ENCODE measurements at regions not wholly inside any gene's neighbourhood (a gene's known extent, or its start where the extent isn't known, plus 50 kb on each side); places are given as distances from the start of the nearest gene placed in this dataset.

- Histone ChIP-seq H3K27ac (no peak overlapping the region), H3K36me3 (no peaks in the 10 kb centered on the region), H3K9me3 (no peaks in the 10 kb centered on the region), H3K4me3 (no peak overlapping the region), H3K4me1 (no peaks in the 10 kb centered on the region), H3K27me3 (no peaks in the 10 kb centered on the region)
- intact Hi-C loops (cut with DNase I; ENCODE audit: low total_unique reads): no loop called here
- TF ChIP-seq POLR2A (IDR thresholded peaks at IDR 0.05): no peak
- no peak for TF ChIP-seq CTCF (IDR thresholded peaks at IDR 0.05)
- no peak for DNase-seq
Measured at GRCh38 chr11:110984693-110985092, 260.8 kb upstream of the POU2AF2 start.

- Histone ChIP-seq H3K9me3 (peaks cover 0 to 2% of the 10 kb centered on the region in 2 donors), H3K4me3 (no peak overlapping the region), H3K36me3 (no peaks in the 10 kb centered on the region), H3K27me3 (no peaks in the 10 kb centered on the region), H3K4me1 (no peaks in the 10 kb centered on the region), H3K27ac (no peak overlapping the region)
- no peak for DNase-seq
- no peak for TF ChIP-seq CTCF (IDR thresholded peaks at IDR 0.05)
- no peak for TF ChIP-seq POLR2A (IDR thresholded peaks at IDR 0.05)
- intact Hi-C loops (cut with DNase I; ENCODE audit: low total_unique reads): no loop called here
Measured at GRCh38 chr11:110984147-110984546, 261.4 kb upstream of the POU2AF2 start.

- H3K4me3 ChIP-seq: no peak overlapping the region
- H3K27me3 ChIP-seq: no peaks in the 10 kb centered on the region
- no peak for TF ChIP-seq POLR2A (IDR thresholded peaks at IDR 0.05)
- TF ChIP-seq CTCF (IDR thresholded peaks at IDR 0.05): no peak
- intact Hi-C loops (cut with DNase I; ENCODE audit: low total_unique reads): no loop called here
- no peak overlapping the region for H3K27ac ChIP-seq
- no peaks in the 10 kb centered on the region for H3K4me1 ChIP-seq
- peaks cover 0 to 5% of the 10 kb centered on the region in 2 donors for H3K9me3 ChIP-seq
- no peaks in the 10 kb centered on the region for H3K36me3 ChIP-seq
- no peak for DNase-seq
Measured at GRCh38 chr11:110982214-110982613, 263.3 kb upstream of the POU2AF2 start.

GRCh38 chr11:110979696-110980095 lies 265.8 kb upstream of the POU2AF2 start:
- Histone ChIP-seq H3K36me3 (no peaks in the 10 kb centered on the region), H3K27me3 (no peaks in the 10 kb centered on the region), H3K27ac (no peak overlapping the region), H3K9me3 (peaks cover 0 to 5% of the 10 kb centered on the region in 2 donors), H3K4me3 (no peak overlapping the region), H3K4me1 (no peaks in the 10 kb centered on the region)
- intact Hi-C loops (cut with DNase I; ENCODE audit: low total_unique reads): no loop called here
- TF ChIP-seq CTCF (IDR thresholded peaks at IDR 0.05): no peak
- TF ChIP-seq POLR2A (IDR thresholded peaks at IDR 0.05): no peak
- DNase-seq: no peak

GRCh38 chr11:110977661-110978060 lies 265.4 kb upstream of the ARHGAP20 start:
- no peaks in the 10 kb centered on the region for H3K36me3 ChIP-seq
- DNase-seq: no peak
- no peaks in the 10 kb centered on the region for H3K4me1 ChIP-seq
- H3K27me3 ChIP-seq: no peaks in the 10 kb centered on the region
- H3K4me3 ChIP-seq: no peak overlapping the region
- H3K9me3 ChIP-seq: peaks cover 0 to 5% of the 10 kb centered on the region in 2 donors
- intact Hi-C loops (cut with DNase I; ENCODE audit: low total_unique reads): no loop called here
- TF ChIP-seq POLR2A (IDR thresholded peaks at IDR 0.05) (no peak), CTCF (IDR thresholded peaks at IDR 0.05) (no peak)
- no peak overlapping the region for H3K27ac ChIP-seq

Data from uterus (tissue), 3 donors.